H1 (cell line): ENCODE measurements at regions not wholly inside any gene's neighbourhood (a gene's known extent, or its start where the extent isn't known, plus 50 kb on each side); places are given as distances from the start of the nearest gene placed in this dataset.

Experiments
- ATF2 ChIP-seq: IDR thresholded peaks from 2 replicates; pipeline ENCODE4 v1.6.1; 2012; ENCODE audit warnings: low read length, inconsistent platforms
- NRF1 ChIP-seq: IDR thresholded peaks from 2 replicates; pipeline ENCODE4 v1.6.1; 2011; ENCODE audit warnings: mild to moderate bottlenecking, low read depth, low read length, improper control_type of control experiment
- PHF8 ChIP-seq: fragments of 200-600 bp; sonication (generic); conservative IDR thresholded peaks from 2 replicates; pipeline ENCODE4 v1.7.1; 2012; ENCODE audit warnings: low read depth, mild to moderate bottlenecking, inconsistent platforms, low read length, moderate library complexity
- POLR2A ChIP-seq, 2 experiments: IDR thresholded peaks; 1 replicate in 1 of 2; 2 replicates in 1 of 2; pipeline ENCODE4 v1.6.1; 2011; ENCODE audit warnings: low read depth in 2 of 2, low read length in 2 of 2, mild to moderate bottlenecking in 2 of 2; ENCODE audit errors: control extremely low read depth in 1 of 2
- TF ChIP-seq, protein P1 (sequence below): IDR thresholded peaks from 2 replicates; pipeline ENCODE4 v1.6.1; 2012; ENCODE audit warnings: inconsistent platforms
- TF ChIP-seq, protein P2 (sequence below), 3 experiments: IDR thresholded peaks; 1 replicate in 2 of 3; 2 replicates in 1 of 3; pipeline versions ENCODE4 v1.5.1 to v1.6.1; 2011; ENCODE audit warnings: low read length in 3 of 3, mild to moderate bottlenecking in 3 of 3, inconsistent platforms in 2 of 3, low read depth in 1 of 3, moderate library complexity in 1 of 3; ENCODE audit not compliant: insufficient read depth in 1 of 3; ENCODE audit errors: control extremely low read depth in 1 of 3

DNA sequence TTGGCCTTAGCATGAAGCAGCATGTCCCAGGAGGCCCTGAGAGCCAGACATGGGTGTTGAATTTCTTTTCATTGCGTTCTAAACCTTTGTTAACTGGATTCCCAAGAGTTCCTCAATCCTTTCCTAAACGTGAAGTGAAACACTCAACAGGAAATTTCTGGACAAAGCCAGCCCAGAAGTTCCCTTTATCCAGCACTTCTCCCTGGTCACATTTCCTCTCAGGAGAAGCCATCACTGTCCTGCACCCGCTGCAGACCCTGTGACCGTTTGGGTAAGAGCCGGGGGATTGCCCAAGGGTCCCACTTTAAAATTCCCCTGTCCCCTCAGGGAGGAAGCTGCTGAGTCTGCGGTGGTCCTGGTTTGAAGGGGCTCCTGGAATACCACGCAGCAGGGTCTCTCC lies 88.0 kb upstream of the ZPBP start:
- no peak for TF ChIP-seq PHF8
- TF ChIP-seq POLR2A (IDR thresholded peaks at IDR 0.05; ENCODE audit: control extremely low read depth in 1 of 2, low read depth in 2 of 2, low read length in 2 of 2) = no peak
- TF ChIP-seq, protein P1, sequence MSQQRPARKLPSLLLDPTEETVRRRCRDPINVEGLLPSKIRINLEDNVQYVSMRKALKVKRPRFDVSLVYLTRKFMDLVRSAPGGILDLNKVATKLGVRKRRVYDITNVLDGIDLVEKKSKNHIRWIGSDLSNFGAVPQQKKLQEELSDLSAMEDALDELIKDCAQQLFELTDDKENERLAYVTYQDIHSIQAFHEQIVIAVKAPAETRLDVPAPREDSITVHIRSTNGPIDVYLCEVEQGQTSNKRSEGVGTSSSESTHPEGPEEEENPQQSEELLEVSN = no peak
- TF ChIP-seq, protein P2, sequence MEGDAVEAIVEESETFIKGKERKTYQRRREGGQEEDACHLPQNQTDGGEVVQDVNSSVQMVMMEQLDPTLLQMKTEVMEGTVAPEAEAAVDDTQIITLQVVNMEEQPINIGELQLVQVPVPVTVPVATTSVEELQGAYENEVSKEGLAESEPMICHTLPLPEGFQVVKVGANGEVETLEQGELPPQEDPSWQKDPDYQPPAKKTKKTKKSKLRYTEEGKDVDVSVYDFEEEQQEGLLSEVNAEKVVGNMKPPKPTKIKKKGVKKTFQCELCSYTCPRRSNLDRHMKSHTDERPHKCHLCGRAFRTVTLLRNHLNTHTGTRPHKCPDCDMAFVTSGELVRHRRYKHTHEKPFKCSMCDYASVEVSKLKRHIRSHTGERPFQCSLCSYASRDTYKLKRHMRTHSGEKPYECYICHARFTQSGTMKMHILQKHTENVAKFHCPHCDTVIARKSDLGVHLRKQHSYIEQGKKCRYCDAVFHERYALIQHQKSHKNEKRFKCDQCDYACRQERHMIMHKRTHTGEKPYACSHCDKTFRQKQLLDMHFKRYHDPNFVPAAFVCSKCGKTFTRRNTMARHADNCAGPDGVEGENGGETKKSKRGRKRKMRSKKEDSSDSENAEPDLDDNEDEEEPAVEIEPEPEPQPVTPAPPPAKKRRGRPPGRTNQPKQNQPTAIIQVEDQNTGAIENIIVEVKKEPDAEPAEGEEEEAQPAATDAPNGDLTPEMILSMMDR (IDR thresholded peaks at IDR 0.05; ENCODE audit: control extremely low read depth in 1 of 3, insufficient read depth in 1 of 3, low read depth in 1 of 3, low read length in 3 of 3) = no peak
- TF ChIP-seq ATF2 = no peak
- no peak for TF ChIP-seq NRF1
